Mesendoderm (in vitro differentiated cells): ENCODE measurements at regions not wholly inside any gene's neighbourhood (a gene's known extent, or its start where the extent isn't known, plus 50 kb on each side); places are given as distances from the start of the nearest gene placed in this dataset.
"Not testable (repeated sequence)": the region's sequence is repeated elsewhere in the genome, so short reads cannot be mapped to it uniquely, and the experiment has no call there.

Experiments used
- DNase-seq: peaks from one replicate; pipeline ENCODE4 v3.0.0; 2013
- H2AK5ac ChIP-seq: 2 replicates; pipeline ENCODE4 v1.6.1; 2013; ENCODE audit warnings: low read length, inconsistent platforms
- H2BK120ac ChIP-seq: 2 replicates; pipeline ENCODE4 v1.6.1; 2013; ENCODE audit warnings: low read depth, mild to moderate bottlenecking, low read length, moderate library complexity, mixed read lengths
- H2BK15ac ChIP-seq: replicated peaks from 2 replicates; pipeline ENCODE4 v1.6.1; 2013; ENCODE audit warnings: low read depth, mild to moderate bottlenecking, moderate library complexity
- H2BK5ac ChIP-seq: 2 replicates; pipeline ENCODE4 v1.6.1; 2013; ENCODE audit warnings: low read length, inconsistent platforms
- H3K18ac ChIP-seq: 2 replicates; pipeline ENCODE4 v1.6.1; 2013; ENCODE audit warnings: mild to moderate bottlenecking, low read length, mixed read lengths
- H3K23ac ChIP-seq: one replicate; pipeline ENCODE4 v1.6.1; 2013; ENCODE audit warnings: low read length
- H3K27ac ChIP-seq: 2 replicates; pipeline ENCODE4 v1.5.1; 2013; ENCODE audit warnings: low read depth, mild to moderate bottlenecking, inconsistent platforms, low read length, moderate library complexity
- H3K27me3 ChIP-seq: 2 replicates; pipeline ENCODE4 v1.6.1; 2013; ENCODE audit warnings: low read length, control low read depth, mild to moderate bottlenecking, inconsistent platforms; ENCODE audit not compliant: insufficient read depth, poor library complexity
- H3K36me3 ChIP-seq: 2 replicates; pipeline ENCODE4 v1.6.1; 2013; ENCODE audit warnings: low read length, inconsistent platforms; ENCODE audit not compliant: control insufficient read depth, insufficient read depth
- H3K4ac ChIP-seq: one replicate; pipeline ENCODE4 v1.6.1; 2013; ENCODE audit warnings: low read depth, mild to moderate bottlenecking, low read length, moderate library complexity
- H3K4me1 ChIP-seq: 2 replicates; pipeline ENCODE4 v1.6.1; 2013; ENCODE audit warnings: low read depth, low read length, inconsistent platforms; ENCODE audit not compliant: control insufficient read depth
- H3K4me2 ChIP-seq: 2 replicates; pipeline ENCODE4 v1.6.1; 2013; ENCODE audit warnings: low read length
- H3K4me3 ChIP-seq: 2 replicates; pipeline ENCODE4 v1.5.1; 2013; ENCODE audit warnings: mild to moderate bottlenecking, low read length
- H3K56ac ChIP-seq: one replicate; pipeline ENCODE4 v1.6.1; 2013; ENCODE audit warnings: low read length
- H3K79me1 ChIP-seq: 2 replicates; pipeline ENCODE4 v1.6.1; 2013; ENCODE audit warnings: low read length, inconsistent platforms
- H3K79me2 ChIP-seq: 2 replicates; pipeline ENCODE4 v1.6.1; 2013; ENCODE audit warnings: mild to moderate bottlenecking, low read length; ENCODE audit not compliant: control insufficient read depth, insufficient read depth
- H3K9ac ChIP-seq: 2 replicates; pipeline ENCODE4 v1.6.1; 2013; ENCODE audit warnings: low read length, inconsistent platforms
- H4K5ac ChIP-seq: one replicate; pipeline ENCODE4 v1.6.1; 2013; ENCODE audit warnings: low read length
- H4K8ac ChIP-seq: one replicate; pipeline ENCODE4 v1.6.1; 2013; ENCODE audit warnings: low read depth, mild to moderate bottlenecking, control low read depth, low read length, moderate library complexity
- WGBS: extraction: QIAGEN DNeasy Blood & Tissue Kit; methylation state at CpG from one replicate; pipeline ENCODE4 v1.1.7; 2013; ENCODE audit warnings: low lambda C conversion rate, missing lambda C conversion rate; ENCODE audit not compliant: insufficient coverage; ENCODE audit errors: extremely low coverage; 5-methylcytosine and 5-hydroxymethylcytosine counted together

DNA sequence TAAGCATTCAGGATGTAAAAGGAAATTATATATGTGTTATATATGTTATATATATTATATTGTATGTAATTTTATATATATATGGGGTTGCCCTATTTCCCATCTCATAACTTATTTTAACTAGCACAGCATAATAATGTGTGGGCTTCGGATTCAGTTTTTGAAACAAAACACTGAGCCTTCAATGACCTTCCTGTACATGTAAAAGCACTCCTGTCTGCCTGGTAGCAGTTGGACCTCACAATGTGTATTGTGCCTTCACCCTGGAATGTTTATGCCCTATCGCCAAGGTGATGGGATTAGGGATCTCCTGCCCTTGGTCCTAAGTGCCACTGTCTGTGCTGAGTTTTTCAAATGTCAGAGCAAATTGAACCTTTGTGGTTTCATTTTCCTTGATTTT is 968.8 kb downstream of the TUBA3C start:
- Histone ChIP-seq H3K4me3 (peak overlapping the region; percentile 4), H2AK5ac (no peak overlapping the region), H3K27ac (no peak overlapping the region), H3K9ac (no peak overlapping the region), H3K79me2 (no peaks in the 10 kb centered on the region), H4K8ac (no peak overlapping the region), H2BK120ac (no peak overlapping the region), H3K79me1 (no peaks in the 10 kb centered on the region), H3K36me3 (no peaks in the 10 kb centered on the region), H3K56ac (no peak overlapping the region), H3K27me3 (no peaks in the 10 kb centered on the region), H4K5ac (no peak overlapping the region), H3K23ac (no peak overlapping the region), H3K4ac (no peak overlapping the region), H3K4me2 (no peak overlapping the region), H3K4me1 (no peaks in the 10 kb centered on the region), H2BK5ac (no peak overlapping the region), H3K18ac (no peak overlapping the region), H2BK15ac (no peak overlapping the region)
- peak; percentile 63 for DNase-seq
- WGBS: no CpG with 5 or more reads among the region's 2 CpGs

DNA sequence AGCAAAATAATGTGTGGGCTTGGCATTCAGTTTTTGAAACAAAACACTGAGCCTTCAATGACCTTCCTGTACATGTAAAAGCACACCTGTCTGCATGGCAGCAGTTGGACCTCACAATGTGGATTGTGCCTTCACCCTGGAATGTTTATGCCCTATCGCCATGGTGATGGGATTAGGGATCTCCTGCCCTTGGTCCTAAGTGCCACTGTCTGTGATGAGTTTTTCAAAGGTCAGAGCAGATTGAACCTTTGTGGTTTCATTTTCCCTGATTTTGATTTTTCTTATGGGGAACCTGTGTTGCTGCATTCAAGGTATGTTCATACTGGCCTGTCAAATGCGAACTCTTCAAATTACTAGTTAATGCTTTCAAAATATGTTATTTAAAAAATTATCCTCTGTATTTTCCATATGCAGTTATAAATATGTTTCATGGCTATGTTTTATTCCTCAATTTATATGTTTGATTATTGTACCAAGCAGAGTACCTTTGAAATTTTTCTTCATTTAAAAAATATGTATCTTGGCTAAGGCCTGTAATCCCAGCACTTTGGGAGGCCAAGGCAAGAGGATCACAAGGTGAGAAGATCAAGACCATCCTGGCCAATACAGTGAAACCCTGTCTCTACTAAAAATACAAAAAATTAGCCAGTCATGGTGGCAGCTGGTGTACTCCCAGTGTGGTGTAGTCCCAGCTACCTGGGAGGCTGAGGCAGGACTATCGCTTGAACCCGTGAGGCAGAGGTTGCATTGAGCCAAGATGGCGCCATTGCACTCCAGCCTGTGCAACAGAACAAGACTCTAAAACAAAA is 969.7 kb downstream of the TUBA3C start:
- H3K27ac ChIP-seq, H3K27me3 ChIP-seq, H4K5ac ChIP-seq, H3K4ac ChIP-seq, H2AK5ac ChIP-seq, H3K9ac ChIP-seq, H3K4me1 ChIP-seq, H3K79me2 ChIP-seq, H3K4me3 ChIP-seq, H2BK15ac ChIP-seq, H3K36me3 ChIP-seq, H3K56ac ChIP-seq, H2BK5ac ChIP-seq, H3K18ac ChIP-seq, H2BK120ac ChIP-seq, H3K79me1 ChIP-seq, H3K23ac ChIP-seq, H4K8ac ChIP-seq, H3K4me2 ChIP-seq: not testable (repeated sequence)
- whole genome bisulfite sequencing: no CpG with 5 or more reads among the region's 5 CpGs
- peak; percentile 81 for DNase-seq

DNA sequence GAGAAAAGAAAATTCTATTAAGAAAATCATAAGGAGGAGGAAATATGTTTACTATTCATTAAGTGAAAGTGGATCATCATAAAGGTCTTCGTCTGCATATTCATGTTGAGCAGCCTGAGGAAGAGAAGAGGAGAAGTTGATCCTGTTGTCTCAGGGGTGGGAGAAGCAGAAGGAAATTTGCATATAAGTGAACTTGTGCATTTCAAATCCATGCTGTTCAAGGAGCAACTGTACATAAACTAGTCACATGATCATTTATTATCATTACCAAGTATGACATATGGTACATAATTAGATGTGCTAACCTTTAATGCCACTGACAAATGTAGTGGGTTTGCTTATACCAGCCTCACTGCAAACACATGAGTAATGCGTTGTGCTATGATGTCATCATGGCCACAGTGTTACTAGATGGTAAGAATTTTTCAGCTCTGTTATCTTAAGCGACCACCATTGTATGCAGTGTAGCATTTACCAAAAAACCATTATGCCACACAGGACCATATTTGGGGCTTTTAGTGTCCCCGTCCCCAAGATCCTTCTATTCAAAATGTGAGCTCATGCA is 976.9 kb downstream of the TUBA3C start:
- not testable (repeated sequence) for H2BK5ac ChIP-seq, H3K79me2 ChIP-seq, H3K9ac ChIP-seq, H4K5ac ChIP-seq, H4K8ac ChIP-seq, DNase-seq, H3K4me3 ChIP-seq, H3K18ac ChIP-seq, H3K23ac ChIP-seq, H3K4me2 ChIP-seq, H3K4me1 ChIP-seq, H3K27ac ChIP-seq, H2BK120ac ChIP-seq, H2BK15ac ChIP-seq, H3K79me1 ChIP-seq, H3K36me3 ChIP-seq, H2AK5ac ChIP-seq, H3K4ac ChIP-seq, H3K27me3 ChIP-seq, H3K56ac ChIP-seq
- no CpG with 5 or more reads among the region's 4 CpGs for WGBS

DNA sequence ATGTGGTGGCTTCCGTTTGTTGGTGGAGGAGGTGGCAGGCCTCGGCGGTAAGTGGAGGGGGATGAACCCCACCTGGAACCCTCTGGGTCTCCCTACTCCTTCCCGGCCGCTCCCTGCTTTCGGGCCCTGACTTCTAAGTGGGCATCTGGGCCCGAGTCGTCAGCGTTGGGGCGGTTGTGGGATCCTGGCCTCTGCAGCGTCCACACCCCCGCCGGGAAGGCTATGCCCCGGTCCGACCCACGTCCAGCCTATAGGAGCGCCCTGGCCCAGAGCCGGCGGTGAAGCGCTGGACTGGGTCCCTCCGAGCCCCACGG is 986.3 kb downstream of the TUBA3C start:
- DNase-seq, H3K9ac ChIP-seq, H3K27ac ChIP-seq, H3K79me2 ChIP-seq, H4K5ac ChIP-seq, H3K4me3 ChIP-seq, H2BK15ac ChIP-seq, H3K4me2 ChIP-seq, H2AK5ac ChIP-seq, H2BK5ac ChIP-seq, H2BK120ac ChIP-seq, H3K27me3 ChIP-seq, H3K23ac ChIP-seq, H3K4me1 ChIP-seq, H3K4ac ChIP-seq, H4K8ac ChIP-seq, H3K36me3 ChIP-seq, H3K56ac ChIP-seq, H3K18ac ChIP-seq, H3K79me1 ChIP-seq: not testable (repeated sequence)
- no CpG with 5 or more reads among the region's 22 CpGs for WGBS

DNA sequence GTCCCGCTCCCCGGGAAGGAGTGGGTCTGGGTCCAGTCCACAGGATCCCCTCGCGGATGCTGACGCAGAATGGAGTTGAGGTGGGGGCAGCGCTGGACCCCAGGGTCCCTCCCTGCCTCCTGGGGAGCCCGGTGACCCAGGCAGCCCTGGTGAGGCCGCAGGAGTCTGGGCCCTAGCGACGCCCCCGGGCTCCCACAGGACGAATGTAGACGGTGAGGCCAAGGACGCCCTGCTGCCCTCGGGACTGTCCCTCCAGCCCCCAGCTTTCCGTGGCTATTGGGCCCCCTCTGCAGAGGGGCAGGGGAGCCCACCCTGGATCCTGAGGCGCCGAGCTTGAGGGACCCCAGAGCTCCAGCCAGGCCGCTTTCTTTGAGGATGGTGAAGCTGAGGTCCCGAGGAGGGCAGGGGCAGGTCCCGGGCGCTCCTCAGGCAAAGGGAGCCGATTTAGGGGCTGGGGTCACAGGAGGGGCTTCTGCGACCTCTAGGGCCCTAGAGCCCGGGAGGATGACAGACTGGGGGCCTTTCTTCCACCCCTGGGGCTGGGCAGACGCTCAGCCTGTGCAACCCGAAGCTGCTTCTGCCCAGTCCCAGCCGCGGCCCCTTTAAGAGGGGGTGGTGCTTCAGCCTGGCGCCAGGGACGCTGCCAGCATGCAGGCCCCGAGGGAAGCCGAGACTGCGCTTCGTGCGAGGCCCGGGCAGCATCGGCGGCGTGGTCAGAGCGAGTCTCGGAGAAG is 986.8 kb downstream of the TUBA3C start:
- not testable (repeated sequence) for H3K4ac ChIP-seq, H4K8ac ChIP-seq, H3K9ac ChIP-seq, H3K27ac ChIP-seq, H2BK15ac ChIP-seq, H3K27me3 ChIP-seq, H3K56ac ChIP-seq, H2BK120ac ChIP-seq, H3K23ac ChIP-seq, H2BK5ac ChIP-seq, H3K79me2 ChIP-seq, DNase-seq, H4K5ac ChIP-seq, H3K36me3 ChIP-seq, H3K4me2 ChIP-seq, H3K4me1 ChIP-seq, H3K79me1 ChIP-seq, H2AK5ac ChIP-seq, H3K18ac ChIP-seq, H3K4me3 ChIP-seq
- no CpG with 5 or more reads among the region's 42 CpGs for WGBS
